Posterior cingulate gyrus (tissue), 11 donors: ENCODE measurements at regions not wholly inside any gene's neighbourhood (a gene's known extent, or its start where the extent isn't known, plus 50 kb on each side); places are given as distances from the start of the nearest gene placed in this dataset.
"Not testable (repeated sequence)": the region's sequence is repeated elsewhere in the genome, so short reads cannot be mapped to it uniquely, and the experiment has no call there.

Source experiments
- DNase-seq, 10 donors: peaks; one replicate each; pipeline versions ENCODE4 v3.0.0 to v3.0.0-alpha.2; 2020 to 2021; ENCODE audit warnings: mixed read lengths in 3 of 10
- intact Hi-C: fragments of 100-400 bp; cut with DNase I; formaldehyde crosslinking; loops from one replicate; pipeline ENCODE4 v1.15.1; 2023

GRCh38 chr7:119945822-119946221 is 327.2 kb upstream of the KCND2 start:
- no peak for DNase-seq
- intact Hi-C loops: no loop called here

- intact Hi-C loops: no loop called here
Observed at GRCh38 chr7:119949053-119949452, 323.9 kb upstream of the KCND2 start.

GRCh38 chr7:119950390-119951041 is 322.5 kb upstream of the KCND2 start:
- DNase-seq: peak in 1 of 10 donors; percentile 21
- intact Hi-C loops: not testable (repeated sequence)

More at GRCh38 chr7:119949053-119949452, 323.9 kb upstream of the KCND2 start:
- DNase-seq: no peak

- DNase-seq: peak in 2 of 10 donors; percentile 72 to 83
- intact Hi-C loops: not testable (repeated sequence)
Observed at GRCh38 chr7:119951614-119952013, 321.4 kb upstream of the KCND2 start.

GRCh38 chr7:119957335-119957734 is 315.6 kb upstream of the KCND2 start:
- intact Hi-C loops: no loop called here
- DNase-seq: no peak

- DNase-seq: no peak
Observed at GRCh38 chr7:119959811-119960210, 313.2 kb upstream of the KCND2 start.

GRCh38 chr7:119963654-119964053 is 309.3 kb upstream of the KCND2 start:
- no peak for DNase-seq
- intact Hi-C loops: no loop called here

More at GRCh38 chr7:119959811-119960210, 313.2 kb upstream of the KCND2 start:
- intact Hi-C loops: no loop called here

- intact Hi-C loops: no loop called here
Observed at GRCh38 chr7:119964065-119964464, 308.9 kb upstream of the KCND2 start.

GRCh38 chr7:119964788-119965542 is 308.0 kb upstream of the KCND2 start:
- intact Hi-C loops: no loop called here
- DNase-seq: no peak

More at GRCh38 chr7:119964065-119964464, 308.9 kb upstream of the KCND2 start:
- DNase-seq: no peak

GRCh38 chr7:119967221-119967620 is 305.8 kb upstream of the KCND2 start:
- intact Hi-C loops: no loop called here
- DNase-seq: no peak

- DNase-seq, intact Hi-C loops: not testable (repeated sequence)
Observed at GRCh38 chr7:119968411-119968810, 304.6 kb upstream of the KCND2 start.

GRCh38 chr7:119969054-119969453 is 303.9 kb upstream of the KCND2 start:
- DNase-seq: no peak

GRCh38 chr7:119969763-119970162 is 303.2 kb upstream of the KCND2 start:
- intact Hi-C loops: no loop called here
- no peak for DNase-seq

More at GRCh38 chr7:119969054-119969453, 303.9 kb upstream of the KCND2 start:
- intact Hi-C loops: no loop called here

GRCh38 chr7:119974972-119975371 is 298.0 kb upstream of the KCND2 start:
- intact Hi-C loops: no loop called here
- DNase-seq: no peak

GRCh38 chr7:119982884-119983283 is 290.1 kb upstream of the KCND2 start:
- intact Hi-C loops: no loop called here

GRCh38 chr7:119983468-119983867 is 289.5 kb upstream of the KCND2 start:
- intact Hi-C loops: no loop called here
- peak in 2 of 10 donors; percentile 33 to 61 for DNase-seq

More at GRCh38 chr7:119982884-119983283, 290.1 kb upstream of the KCND2 start:
- DNase-seq: peak in 1 of 10 donors; percentile 63

- no peak for DNase-seq
- intact Hi-C loops: no loop called here
Observed at GRCh38 chr7:119984247-119984646, 288.7 kb upstream of the KCND2 start.

- intact Hi-C loops: no loop called here
- no peak for DNase-seq
Observed at GRCh38 chr7:119988401-119988800, 284.6 kb upstream of the KCND2 start.

- intact Hi-C loops: no loop called here
- no peak for DNase-seq
Observed at GRCh38 chr7:119994928-119995327, 278.0 kb upstream of the KCND2 start.

GRCh38 chr7:119996634-119997033 is 276.3 kb upstream of the KCND2 start:
- intact Hi-C loops: no loop called here
- DNase-seq: no peak

GRCh38 chr7:119999738-120000475 is 273.1 kb upstream of the KCND2 start:
- intact Hi-C loops: no loop called here
- DNase-seq: no peak
